Rectal smooth muscle tissue (tissue), 1 donor: ENCODE measurements at regions not wholly inside any gene's neighbourhood (a gene's known extent, or its start where the extent isn't known, plus 50 kb on each side); places are given as distances from the start of the nearest gene placed in this dataset.

ENCODE experiments used
- H3K27ac ChIP-seq: one replicate; pipeline ENCODE4 v1.7.0; 2013; ENCODE audit warnings: low read depth, low read length, inconsistent platforms
- H3K27me3 ChIP-seq: one replicate; pipeline ENCODE4 v1.7.0; 2013; ENCODE audit warnings: low read length; ENCODE audit not compliant: control insufficient read depth, insufficient read depth
- H3K36me3 ChIP-seq: one replicate; pipeline ENCODE4 v1.7.0; 2013; ENCODE audit warnings: low read length; ENCODE audit not compliant: control insufficient read depth, insufficient read depth
- H3K4me1 ChIP-seq: one replicate; pipeline ENCODE4 v1.7.0; 2013; ENCODE audit warnings: low read length; ENCODE audit not compliant: control insufficient read depth, insufficient read depth
- H3K4me3 ChIP-seq: one replicate; pipeline ENCODE4 v1.7.0; 2013; ENCODE audit warnings: low read length
- H3K9ac ChIP-seq: one replicate; pipeline ENCODE4 v1.7.0; 2013; ENCODE audit warnings: low read length

- Histone ChIP-seq H3K4me3 (no peak overlapping the region), H3K4me1 (no peaks in the 10 kb centered on the region), H3K36me3 (no peaks in the 10 kb centered on the region), H3K27ac (no peak overlapping the region), H3K9ac (no peak overlapping the region), H3K27me3 (no peaks in the 10 kb centered on the region)
Measured at GRCh38 chr15:47991357-47991756, 129.4 kb upstream of the SLC24A5 start.

GRCh38 chr15:47993051-47993450 is 127.7 kb upstream of the SLC24A5 start:
- Histone ChIP-seq H3K9ac (no peak overlapping the region), H3K4me3 (no peak overlapping the region), H3K27me3 (no peaks in the 10 kb centered on the region), H3K27ac (no peak overlapping the region), H3K4me1 (no peaks in the 10 kb centered on the region), H3K36me3 (no peaks in the 10 kb centered on the region)

GRCh38 chr15:47997195-47998080 is 123.4 kb upstream of the SLC24A5 start:
- no peaks in the 10 kb centered on the region for H3K4me1 ChIP-seq
- no peak overlapping the region for H3K27ac ChIP-seq
- no peak overlapping the region for H3K4me3 ChIP-seq
- H3K9ac ChIP-seq, result no peak overlapping the region
- H3K27me3 ChIP-seq, result no peaks in the 10 kb centered on the region
- H3K36me3 ChIP-seq, result no peaks in the 10 kb centered on the region

- H3K27me3 ChIP-seq, result no peaks in the 10 kb centered on the region
- H3K9ac ChIP-seq, result no peak overlapping the region
- no peak overlapping the region for H3K4me3 ChIP-seq
- H3K4me1 ChIP-seq, result no peaks in the 10 kb centered on the region
- H3K36me3 ChIP-seq, result no peaks in the 10 kb centered on the region
- no peak overlapping the region for H3K27ac ChIP-seq
Measured at GRCh38 chr15:47998619-47999019, 122.2 kb upstream of the SLC24A5 start.

GRCh38 chr15:48001393-48002039 is 119.3 kb upstream of the SLC24A5 start:
- H3K27ac ChIP-seq, result no peak overlapping the region
- H3K27me3 ChIP-seq, result no peaks in the 10 kb centered on the region
- no peaks in the 10 kb centered on the region for H3K4me1 ChIP-seq
- H3K4me3 ChIP-seq, result no peak overlapping the region
- H3K9ac ChIP-seq, result no peak overlapping the region
- H3K36me3 ChIP-seq, result no peaks in the 10 kb centered on the region

GRCh38 chr15:48002767-48003166 is 118.0 kb upstream of the SLC24A5 start:
- H3K27me3 ChIP-seq, result no peaks in the 10 kb centered on the region
- H3K4me3 ChIP-seq, result no peak overlapping the region
- no peak overlapping the region for H3K9ac ChIP-seq
- H3K4me1 ChIP-seq, result no peaks in the 10 kb centered on the region
- no peaks in the 10 kb centered on the region for H3K36me3 ChIP-seq
- no peak overlapping the region for H3K27ac ChIP-seq

GRCh38 chr15:48003441-48003840 is 117.3 kb upstream of the SLC24A5 start:
- Histone ChIP-seq H3K36me3 (no peaks in the 10 kb centered on the region), H3K27me3 (no peaks in the 10 kb centered on the region), H3K27ac (no peak overlapping the region), H3K4me3 (no peak overlapping the region), H3K9ac (no peak overlapping the region), H3K4me1 (no peaks in the 10 kb centered on the region)

- H3K27ac ChIP-seq, result no peak overlapping the region
- H3K36me3 ChIP-seq, result no peaks in the 10 kb centered on the region
- H3K9ac ChIP-seq, result no peak overlapping the region
- H3K27me3 ChIP-seq, result no peaks in the 10 kb centered on the region
- no peaks in the 10 kb centered on the region for H3K4me1 ChIP-seq
- H3K4me3 ChIP-seq, result no peak overlapping the region
Measured at GRCh38 chr15:48005077-48005476, 115.7 kb upstream of the SLC24A5 start.

GRCh38 chr15:48006031-48006511 is 114.7 kb upstream of the SLC24A5 start:
- no peaks in the 10 kb centered on the region for H3K4me1 ChIP-seq
- H3K36me3 ChIP-seq, result no peaks in the 10 kb centered on the region
- H3K4me3 ChIP-seq, result no peak overlapping the region
- no peak overlapping the region for H3K27ac ChIP-seq
- no peaks in the 10 kb centered on the region for H3K27me3 ChIP-seq
- no peak overlapping the region for H3K9ac ChIP-seq

GRCh38 chr15:48010316-48010715 is 110.5 kb upstream of the SLC24A5 start:
- no peaks in the 10 kb centered on the region for H3K4me1 ChIP-seq
- no peak overlapping the region for H3K4me3 ChIP-seq
- H3K27ac ChIP-seq, result no peak overlapping the region
- no peaks in the 10 kb centered on the region for H3K27me3 ChIP-seq
- no peak overlapping the region for H3K9ac ChIP-seq
- no peaks in the 10 kb centered on the region for H3K36me3 ChIP-seq

- Histone ChIP-seq H3K4me1 (no peaks in the 10 kb centered on the region), H3K27ac (no peak overlapping the region), H3K27me3 (no peaks in the 10 kb centered on the region), H3K36me3 (no peaks in the 10 kb centered on the region), H3K9ac (no peak overlapping the region), H3K4me3 (no peak overlapping the region)
Measured at GRCh38 chr15:48012191-48012590, 108.6 kb upstream of the SLC24A5 start.

- Histone ChIP-seq H3K9ac (no peak overlapping the region), H3K27me3 (no peaks in the 10 kb centered on the region), H3K4me3 (no peak overlapping the region), H3K36me3 (no peaks in the 10 kb centered on the region), H3K27ac (no peak overlapping the region), H3K4me1 (peaks cover 2% of the 10 kb centered on the region)
Measured at GRCh38 chr15:48016865-48017264, 103.9 kb upstream of the SLC24A5 start.
